Activated naive CD4-positive, alpha-beta T cell treated with anti-CD3 and anti-CD28 coated beads, Interleukin-2, amount 50 U/mL, for 24 hours (primary cell): ENCODE measurements at regions not wholly inside any gene's neighbourhood (a gene's known extent, or its start where the extent isn't known, plus 50 kb on each side); places are given as distances from the start of the nearest gene placed in this dataset.

Experiments
- H3K27ac Mint-ChIP-seq: one replicate; pipeline ENCODE4 v1.8.0; 2021; ENCODE audit warnings: mild to moderate bottlenecking, mixed read lengths
- H3K27me3 Mint-ChIP-seq: one replicate; pipeline ENCODE4 v1.8.0; 2021; ENCODE audit warnings: mixed read lengths
- H3K36me3 Mint-ChIP-seq: one replicate; pipeline ENCODE4 v1.8.0; 2021; ENCODE audit warnings: mixed read lengths
- H3K4me1 Mint-ChIP-seq: one replicate; pipeline ENCODE4 v1.8.0; 2021; ENCODE audit warnings: mixed read lengths
- H3K4me3 Mint-ChIP-seq: one replicate; pipeline ENCODE4 v1.8.0; 2021; ENCODE audit warnings: mild to moderate bottlenecking, mixed read lengths
- H3K9me3 Mint-ChIP-seq: one replicate; pipeline ENCODE4 v1.8.0; 2021; ENCODE audit warnings: mixed read lengths

DNA sequence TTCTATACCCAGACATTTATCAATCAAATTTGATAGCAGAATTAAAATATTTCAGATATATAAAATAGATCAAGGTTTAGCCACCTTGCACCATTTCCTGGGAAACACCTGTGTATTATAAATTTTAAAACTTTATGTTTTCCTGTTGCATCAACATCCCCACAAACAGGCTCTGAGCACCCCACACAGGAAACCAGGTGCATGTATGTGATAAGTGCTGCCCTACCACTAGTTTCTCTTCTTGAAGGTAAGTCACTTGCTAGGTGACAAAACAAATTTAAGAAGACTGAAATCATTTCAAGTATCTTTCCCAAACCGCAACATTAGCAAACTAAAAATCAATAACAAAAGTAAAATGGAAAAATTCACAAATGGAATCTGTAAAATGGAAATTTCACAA lies 496.1 kb upstream of the CCDC54 start:
- Mint-ChIP-seq H3K27ac (no peak overlapping the region), H3K36me3 (no peaks in the 10 kb centered on the region), H3K27me3 (no peaks in the 10 kb centered on the region), H3K9me3 (peaks cover 6% of the 10 kb centered on the region), H3K4me1 (no peaks in the 10 kb centered on the region), H3K4me3 (no peak overlapping the region)

DNA sequence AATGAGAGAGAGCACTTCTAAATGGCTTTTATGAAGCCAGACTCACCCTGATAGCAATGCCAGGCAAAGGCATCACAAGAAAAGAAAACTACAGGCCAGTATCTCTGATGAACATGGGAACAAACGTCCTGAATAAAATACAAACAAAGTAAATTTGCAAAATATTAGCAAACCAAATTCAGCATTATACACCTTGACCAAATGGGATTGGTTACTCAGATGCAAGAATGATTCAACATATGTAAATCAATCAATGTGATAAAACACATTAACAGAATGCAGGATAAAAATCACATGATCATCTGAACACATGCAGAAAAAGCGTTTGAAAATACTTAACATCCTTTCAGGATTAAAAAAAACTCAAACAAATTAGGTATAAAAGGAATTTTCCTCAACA lies 494.9 kb upstream of the CCDC54 start:
- no peak overlapping the region for H3K27ac Mint-ChIP-seq
- H3K4me1 Mint-ChIP-seq: no peaks in the 10 kb centered on the region
- H3K36me3 Mint-ChIP-seq: no peaks in the 10 kb centered on the region
- H3K9me3 Mint-ChIP-seq: peaks cover 6% of the 10 kb centered on the region
- no peaks in the 10 kb centered on the region for H3K27me3 Mint-ChIP-seq
- H3K4me3 Mint-ChIP-seq: no peak overlapping the region

DNA sequence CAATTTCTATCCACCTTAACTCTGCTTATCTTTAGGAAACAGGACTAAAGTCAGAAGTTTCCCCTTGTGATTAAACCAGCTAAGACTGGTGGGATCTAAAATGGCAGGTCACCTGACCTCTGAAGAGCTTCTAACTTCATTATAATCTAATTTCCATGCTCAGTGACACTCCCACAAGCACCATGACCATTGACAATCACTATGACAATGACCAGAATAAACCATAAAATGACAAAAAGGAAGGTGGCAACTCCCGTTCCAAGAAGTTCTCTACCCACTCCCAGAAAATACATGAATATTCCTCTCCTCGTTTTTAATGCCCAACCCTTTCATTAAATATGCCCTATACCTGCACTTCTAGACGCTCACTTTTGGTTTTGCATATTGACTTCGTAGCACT lies 471.2 kb upstream of the CCDC54 start:
- no peaks in the 10 kb centered on the region for H3K27me3 Mint-ChIP-seq
- no peak overlapping the region for H3K27ac Mint-ChIP-seq
- H3K9me3 Mint-ChIP-seq: peaks cover 5% of the 10 kb centered on the region
- H3K4me3 Mint-ChIP-seq: no peak overlapping the region
- H3K4me1 Mint-ChIP-seq: no peaks in the 10 kb centered on the region
- no peaks in the 10 kb centered on the region for H3K36me3 Mint-ChIP-seq

DNA sequence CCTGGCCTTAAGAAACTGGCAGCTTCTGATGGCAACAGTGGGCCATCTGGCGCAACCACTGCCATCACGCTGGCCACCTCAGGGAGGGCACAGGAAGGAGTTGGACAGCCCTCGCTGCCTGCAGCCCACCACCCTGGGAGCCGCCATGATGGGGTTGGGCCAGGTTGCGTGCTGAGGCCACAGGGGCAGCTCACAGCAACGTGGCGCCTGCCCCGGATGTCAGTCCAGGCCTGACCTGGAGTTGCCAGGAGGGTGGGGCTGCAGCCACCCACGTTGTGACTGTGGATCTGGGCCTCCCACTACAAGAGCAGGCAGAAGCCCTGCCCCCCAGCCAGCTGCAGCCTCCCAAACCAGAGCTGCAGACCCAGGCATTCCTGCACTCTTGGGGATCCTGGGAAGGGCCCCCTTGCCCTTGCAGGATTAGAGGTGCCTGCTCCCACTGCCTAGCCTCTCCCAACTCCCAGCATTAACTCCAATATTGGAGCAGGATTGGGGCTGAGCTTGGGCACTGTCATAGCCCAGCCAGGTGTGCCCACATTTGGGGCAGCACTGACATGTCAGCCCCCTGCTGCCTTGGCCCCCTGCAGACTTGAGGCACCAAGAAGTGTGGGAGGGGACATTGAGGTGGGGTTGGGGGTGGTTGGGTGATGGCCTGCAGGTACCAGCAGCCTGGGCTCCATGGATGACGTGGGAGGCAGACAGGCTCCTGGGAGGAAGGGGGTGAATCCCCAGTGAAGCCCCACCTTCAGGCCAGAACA lies 468.9 kb upstream of the CCDC54 start:
- no peaks in the 10 kb centered on the region for H3K4me1 Mint-ChIP-seq
- no peak overlapping the region for H3K4me3 Mint-ChIP-seq
- no peaks in the 10 kb centered on the region for H3K36me3 Mint-ChIP-seq
- no peak overlapping the region for H3K27ac Mint-ChIP-seq
- no peaks in the 10 kb centered on the region for H3K27me3 Mint-ChIP-seq
- H3K9me3 Mint-ChIP-seq: peaks cover 5% of the 10 kb centered on the region

DNA sequence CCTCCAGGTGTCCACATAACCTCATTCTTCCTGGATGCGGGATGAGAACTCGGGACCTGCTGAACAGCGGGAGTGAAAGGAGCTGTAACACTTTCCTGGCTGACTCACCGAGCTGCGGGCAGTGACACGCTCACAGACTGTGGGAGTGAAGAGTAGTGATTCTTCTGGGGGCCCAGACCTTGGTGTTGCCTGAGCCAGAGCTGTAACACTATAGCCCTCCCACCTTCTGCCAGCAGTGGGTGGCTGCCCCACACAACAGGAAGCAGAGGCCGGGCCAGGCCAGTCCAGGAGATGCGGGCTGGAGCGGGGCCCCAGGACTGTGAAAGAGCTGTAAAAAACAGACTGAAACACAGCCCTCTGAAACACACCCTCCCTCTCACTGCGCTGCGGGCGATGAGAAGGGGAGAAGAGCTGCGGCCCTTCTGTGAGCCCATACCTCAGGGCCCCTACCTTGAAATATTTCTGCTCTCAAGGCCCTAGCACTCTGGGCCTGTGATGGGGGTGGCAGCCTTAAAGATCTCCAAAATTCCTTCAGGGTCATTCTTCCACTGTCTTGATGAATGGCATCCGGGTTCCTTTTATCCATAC lies 464.0 kb upstream of the CCDC54 start:
- Mint-ChIP-seq H3K4me3 (no peak overlapping the region), H3K27ac (no peak overlapping the region), H3K4me1 (no peaks in the 10 kb centered on the region), H3K36me3 (no peaks in the 10 kb centered on the region), H3K9me3 (no peaks in the 10 kb centered on the region), H3K27me3 (peaks cover 3% of the 10 kb centered on the region)

DNA sequence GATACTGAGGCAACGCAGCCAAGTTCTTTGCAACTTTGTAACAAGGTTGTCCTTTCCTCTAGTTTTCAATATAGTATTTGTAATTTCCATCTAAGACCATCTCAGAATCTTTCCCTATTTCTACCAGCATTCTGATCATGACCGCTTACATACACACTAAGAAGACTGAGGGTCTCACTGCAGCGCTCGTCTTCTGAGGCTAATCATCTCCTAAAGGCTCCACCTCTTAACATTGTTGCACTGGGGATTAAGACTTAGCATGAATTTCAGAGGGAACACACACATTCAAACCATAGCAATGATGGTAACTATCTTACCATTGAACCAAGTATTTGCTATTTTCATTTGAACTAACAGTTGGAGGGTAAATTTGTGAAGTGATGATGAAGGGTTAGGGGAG lies 463.3 kb upstream of the CCDC54 start:
- Mint-ChIP-seq H3K4me1 (no peaks in the 10 kb centered on the region), H3K4me3 (no peak overlapping the region), H3K27ac (no peak overlapping the region), H3K9me3 (no peaks in the 10 kb centered on the region), H3K27me3 (peaks cover 3% of the 10 kb centered on the region), H3K36me3 (no peaks in the 10 kb centered on the region)

DNA sequence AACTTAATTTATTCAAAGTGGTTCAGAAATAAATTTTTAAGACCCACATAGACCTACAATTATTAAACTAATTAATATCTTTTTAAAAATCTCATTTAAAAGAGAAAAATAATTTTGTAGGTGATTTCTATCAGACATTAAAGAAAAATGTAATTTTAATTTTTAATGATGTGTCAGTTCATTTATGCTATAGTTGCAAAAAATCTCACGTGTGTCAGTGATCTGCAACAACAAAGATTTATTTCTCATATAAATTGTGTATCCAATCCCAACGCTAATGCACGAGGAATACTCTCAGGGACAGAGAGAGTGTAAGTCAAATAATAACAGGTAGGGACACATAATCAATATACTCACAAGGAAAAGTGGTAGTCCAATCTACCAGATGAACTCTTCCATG lies 456.6 kb upstream of the CCDC54 start:
- Mint-ChIP-seq H3K4me1 (no peaks in the 10 kb centered on the region), H3K27me3 (no peaks in the 10 kb centered on the region), H3K4me3 (no peak overlapping the region), H3K27ac (no peak overlapping the region), H3K36me3 (no peaks in the 10 kb centered on the region), H3K9me3 (no peaks in the 10 kb centered on the region)

DNA sequence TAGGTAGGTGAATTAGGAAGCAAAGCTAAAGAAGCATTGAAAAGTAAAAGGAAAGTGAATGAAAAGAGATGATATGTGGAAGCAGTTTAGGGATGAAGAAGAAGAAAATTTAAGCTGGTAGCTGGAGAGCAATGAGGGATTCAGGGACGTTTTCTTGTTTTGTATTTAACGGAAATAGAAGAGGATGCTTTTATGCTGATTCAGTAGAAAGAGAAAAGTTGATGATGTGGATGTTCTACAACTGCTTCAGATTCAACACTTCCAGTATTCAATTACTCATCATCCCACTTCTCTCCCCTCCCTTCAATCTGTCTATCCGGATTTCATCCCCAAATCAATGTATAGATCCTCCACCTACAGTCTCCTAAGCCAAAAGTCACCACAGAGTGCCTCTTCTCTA lies 448.2 kb upstream of the CCDC54 start:
- no peak overlapping the region for H3K27ac Mint-ChIP-seq
- H3K36me3 Mint-ChIP-seq: no peaks in the 10 kb centered on the region
- no peaks in the 10 kb centered on the region for H3K27me3 Mint-ChIP-seq
- no peaks in the 10 kb centered on the region for H3K9me3 Mint-ChIP-seq
- no peak overlapping the region for H3K4me3 Mint-ChIP-seq
- no peaks in the 10 kb centered on the region for H3K4me1 Mint-ChIP-seq

DNA sequence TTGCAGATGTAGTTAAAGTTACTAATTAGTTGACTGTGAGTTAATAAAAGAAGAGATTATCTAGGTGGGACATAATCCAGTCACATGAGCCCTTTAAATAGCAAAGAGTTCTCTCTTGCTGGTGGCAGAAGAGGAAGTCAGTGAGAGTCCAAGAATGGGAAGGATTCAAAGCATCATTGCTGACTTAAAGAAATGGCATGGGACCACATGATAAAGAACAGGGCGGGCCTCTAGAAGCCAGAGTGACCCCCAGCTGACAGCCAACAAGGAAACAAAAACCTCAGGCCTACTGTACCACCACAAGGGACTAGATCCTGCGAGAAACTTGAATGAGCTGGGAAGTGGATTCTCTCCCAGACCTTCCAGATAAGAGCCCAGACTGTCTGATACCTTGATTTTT lies 447.2 kb upstream of the CCDC54 start:
- Mint-ChIP-seq H3K36me3 (no peaks in the 10 kb centered on the region), H3K27me3 (no peaks in the 10 kb centered on the region), H3K4me1 (no peaks in the 10 kb centered on the region), H3K4me3 (no peak overlapping the region), H3K9me3 (no peaks in the 10 kb centered on the region), H3K27ac (no peak overlapping the region)

DNA sequence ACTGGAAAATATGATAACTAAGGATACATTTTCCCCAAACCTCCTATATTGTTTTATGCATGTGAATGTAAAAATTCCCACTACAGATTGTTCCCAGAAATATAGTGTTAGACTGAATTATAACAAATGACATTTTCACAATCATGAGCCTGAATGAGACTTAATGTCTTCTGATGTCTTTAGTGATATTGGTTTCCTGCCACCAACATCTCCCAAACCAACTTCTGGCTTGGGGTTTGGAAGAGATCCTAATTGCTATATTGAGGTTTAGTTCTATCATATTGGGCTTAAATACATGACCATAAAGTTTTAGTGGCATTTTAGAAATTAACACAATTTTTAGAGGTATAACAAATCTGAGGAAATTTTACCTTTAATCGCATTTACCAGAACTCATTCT lies 445.3 kb upstream of the CCDC54 start:
- Mint-ChIP-seq H3K27me3 (no peaks in the 10 kb centered on the region), H3K36me3 (no peaks in the 10 kb centered on the region), H3K4me3 (no peak overlapping the region), H3K9me3 (no peaks in the 10 kb centered on the region), H3K27ac (no peak overlapping the region), H3K4me1 (no peaks in the 10 kb centered on the region)

DNA sequence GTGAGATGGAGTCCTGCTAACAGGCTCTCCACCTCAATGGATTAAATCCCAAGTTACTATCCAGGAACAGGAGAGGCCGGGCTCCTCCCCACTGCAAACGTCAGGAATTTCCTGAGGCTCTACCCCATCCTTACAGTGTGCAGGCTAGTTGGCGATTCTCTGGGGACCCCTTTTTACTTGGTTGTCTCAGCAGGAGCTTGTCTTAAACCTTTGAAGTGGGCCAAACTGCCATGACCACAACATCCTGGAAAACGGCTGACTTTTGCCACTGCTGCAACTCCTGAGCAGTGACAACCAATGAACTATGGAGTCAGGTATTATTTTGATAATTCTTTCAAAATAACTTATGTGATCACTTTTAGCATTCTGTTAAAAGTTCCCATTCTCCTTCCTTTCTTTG lies 440.9 kb upstream of the CCDC54 start:
- Mint-ChIP-seq H3K36me3 (no peaks in the 10 kb centered on the region), H3K4me1 (no peaks in the 10 kb centered on the region), H3K27me3 (no peaks in the 10 kb centered on the region), H3K9me3 (no peaks in the 10 kb centered on the region), H3K4me3 (no peak overlapping the region), H3K27ac (no peak overlapping the region)

DNA sequence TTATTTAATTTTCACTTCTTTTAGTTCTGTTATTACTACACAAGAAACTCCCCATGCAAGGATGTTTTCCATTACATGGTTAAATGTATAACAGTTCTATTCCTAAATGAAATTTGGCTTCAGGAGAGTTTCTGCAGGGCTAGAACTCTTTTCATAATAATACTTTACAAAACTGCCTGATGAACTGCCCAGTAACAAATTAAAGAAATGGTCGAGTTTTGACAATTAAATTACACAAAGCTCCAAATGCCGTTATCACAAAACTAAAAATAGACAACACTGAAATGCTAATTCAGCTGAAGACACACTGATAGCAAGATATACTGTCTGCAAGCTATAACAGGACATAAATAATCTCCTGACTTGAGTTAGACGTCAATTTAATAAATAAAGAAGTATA lies 435.2 kb upstream of the CCDC54 start:
- Mint-ChIP-seq H3K4me3 (no peak overlapping the region), H3K9me3 (no peaks in the 10 kb centered on the region), H3K36me3 (no peaks in the 10 kb centered on the region), H3K27me3 (no peaks in the 10 kb centered on the region), H3K27ac (no peak overlapping the region), H3K4me1 (no peaks in the 10 kb centered on the region)

DNA sequence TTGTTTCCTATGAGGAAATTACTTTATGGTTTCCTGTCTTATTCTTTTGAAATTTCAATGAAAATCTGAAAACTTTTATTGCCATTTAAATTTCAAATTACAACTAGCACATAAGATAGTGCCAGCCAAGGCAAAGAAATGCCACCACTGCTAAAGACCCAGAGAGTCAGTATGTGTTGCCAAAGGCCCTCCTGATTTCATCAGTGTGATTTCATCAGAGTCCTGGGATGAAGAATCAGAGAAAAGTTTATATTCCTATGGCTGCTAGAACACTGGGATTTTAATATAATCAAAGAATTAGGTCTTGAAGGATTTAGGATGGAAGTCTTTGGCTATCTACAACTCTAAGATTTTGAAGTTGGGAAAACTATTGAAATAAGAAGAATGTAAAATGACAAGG lies 434.2 kb upstream of the CCDC54 start:
- H3K27me3 Mint-ChIP-seq: no peaks in the 10 kb centered on the region
- H3K4me3 Mint-ChIP-seq: no peak overlapping the region
- H3K4me1 Mint-ChIP-seq: no peaks in the 10 kb centered on the region
- no peaks in the 10 kb centered on the region for H3K36me3 Mint-ChIP-seq
- no peak overlapping the region for H3K27ac Mint-ChIP-seq
- H3K9me3 Mint-ChIP-seq: no peaks in the 10 kb centered on the region

DNA sequence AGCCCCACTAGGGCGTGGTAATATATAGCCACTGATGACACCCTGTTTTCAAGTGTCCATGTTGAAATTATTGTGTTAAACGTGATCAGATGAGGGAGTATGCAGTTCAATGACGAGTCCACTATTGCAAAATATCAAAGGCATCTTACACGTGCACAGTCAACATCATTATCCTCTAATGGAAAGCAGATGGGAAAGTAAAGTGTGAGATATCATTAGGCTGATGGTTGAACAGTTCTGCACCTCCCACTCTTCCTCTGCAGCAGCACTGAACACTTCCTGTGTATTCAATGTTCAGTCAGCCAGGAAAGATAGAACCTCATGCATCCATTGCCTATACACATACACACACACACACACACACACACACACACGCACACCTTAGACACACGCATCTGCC lies 431.8 kb upstream of the CCDC54 start:
- Mint-ChIP-seq H3K36me3 (no peaks in the 10 kb centered on the region), H3K4me3 (no peak overlapping the region), H3K9me3 (no peaks in the 10 kb centered on the region), H3K4me1 (no peaks in the 10 kb centered on the region), H3K27ac (no peak overlapping the region), H3K27me3 (no peaks in the 10 kb centered on the region)

DNA sequence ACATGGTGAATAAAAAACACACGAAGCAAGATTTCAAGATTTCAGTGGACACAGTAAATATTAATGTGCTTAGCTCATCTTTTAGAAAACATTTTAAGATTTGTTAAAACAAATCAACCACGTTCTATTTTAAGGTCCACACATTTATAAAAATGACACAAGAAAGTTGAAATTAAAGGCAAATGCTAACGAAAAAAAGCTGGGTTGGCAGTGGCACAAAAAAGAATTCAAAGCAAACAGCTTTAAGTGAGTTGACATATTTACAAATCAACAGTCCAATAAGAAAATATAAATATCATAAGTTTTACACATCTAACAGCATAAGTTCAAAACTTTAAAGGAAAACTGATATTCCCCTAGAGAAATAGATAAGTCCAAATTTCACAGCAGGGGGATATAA lies 430.4 kb upstream of the CCDC54 start:
- Mint-ChIP-seq H3K27ac (no peak overlapping the region), H3K36me3 (no peaks in the 10 kb centered on the region), H3K4me3 (no peak overlapping the region), H3K9me3 (no peaks in the 10 kb centered on the region), H3K4me1 (no peaks in the 10 kb centered on the region), H3K27me3 (no peaks in the 10 kb centered on the region)

DNA sequence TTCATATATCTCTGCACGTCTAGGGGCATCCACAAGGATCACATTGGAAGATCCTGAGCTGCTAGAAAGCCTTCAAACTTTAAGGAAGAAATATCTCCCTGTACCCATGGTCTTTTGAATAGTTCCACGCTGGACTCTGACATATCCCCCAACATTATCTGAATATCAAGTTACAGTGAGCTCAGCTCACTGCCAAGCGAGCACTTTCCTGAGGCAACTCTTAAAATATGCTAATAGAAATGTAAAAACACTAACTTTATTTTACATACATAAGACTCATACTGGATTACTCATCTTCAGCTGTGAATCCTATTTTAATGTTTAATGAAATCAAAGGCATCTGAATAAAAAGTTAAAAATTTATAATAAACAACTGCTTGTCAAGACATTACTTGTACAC lies 420.2 kb upstream of the CCDC54 start:
- Mint-ChIP-seq H3K4me3 (no peak overlapping the region), H3K27me3 (no peaks in the 10 kb centered on the region), H3K9me3 (peaks cover 19% of the 10 kb centered on the region), H3K4me1 (no peaks in the 10 kb centered on the region), H3K27ac (no peak overlapping the region), H3K36me3 (no peaks in the 10 kb centered on the region)

DNA sequence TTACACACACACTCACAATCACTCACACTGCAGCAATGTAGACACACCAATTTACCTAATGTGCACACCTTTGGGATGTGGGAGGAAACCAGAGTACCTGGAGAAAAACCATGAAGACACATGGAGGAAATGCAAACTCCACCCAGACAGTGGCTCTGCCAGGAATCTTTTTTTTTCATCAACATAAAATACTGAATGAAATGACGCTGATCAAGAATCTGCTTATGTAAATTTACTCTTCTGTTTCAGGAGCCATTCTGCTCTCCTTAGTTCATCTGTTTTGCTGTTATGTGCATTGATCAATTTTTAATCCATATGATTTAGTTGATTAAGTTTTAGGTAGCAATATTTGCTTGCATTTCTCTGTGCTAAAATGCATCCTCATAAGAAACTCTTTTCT lies 414.2 kb upstream of the CCDC54 start:
- H3K27ac Mint-ChIP-seq: no peak overlapping the region
- no peaks in the 10 kb centered on the region for H3K36me3 Mint-ChIP-seq
- no peak overlapping the region for H3K4me3 Mint-ChIP-seq
- H3K27me3 Mint-ChIP-seq: no peaks in the 10 kb centered on the region
- H3K9me3 Mint-ChIP-seq: no peaks in the 10 kb centered on the region
- no peaks in the 10 kb centered on the region for H3K4me1 Mint-ChIP-seq
